Stimulated activated CD8-positive, alpha-beta memory T cell treated with anti-CD3 and anti-CD28 coated beads, Interleukin-7, amount 100 ng/mL, for 48 hours (primary cell): ENCODE measurements at regions not wholly inside any gene's neighbourhood (a gene's known extent, or its start where the extent isn't known, plus 50 kb on each side); places are given as distances from the start of the nearest gene placed in this dataset.

Experiments used
- DNase-seq, 2 donors: peaks; one replicate each; pipeline ENCODE4 v3.0.0-alpha.2; 2020; ENCODE audit warnings: low read depth in 1 of 2; ENCODE audit errors: extremely low read depth in 1 of 2

DNA sequence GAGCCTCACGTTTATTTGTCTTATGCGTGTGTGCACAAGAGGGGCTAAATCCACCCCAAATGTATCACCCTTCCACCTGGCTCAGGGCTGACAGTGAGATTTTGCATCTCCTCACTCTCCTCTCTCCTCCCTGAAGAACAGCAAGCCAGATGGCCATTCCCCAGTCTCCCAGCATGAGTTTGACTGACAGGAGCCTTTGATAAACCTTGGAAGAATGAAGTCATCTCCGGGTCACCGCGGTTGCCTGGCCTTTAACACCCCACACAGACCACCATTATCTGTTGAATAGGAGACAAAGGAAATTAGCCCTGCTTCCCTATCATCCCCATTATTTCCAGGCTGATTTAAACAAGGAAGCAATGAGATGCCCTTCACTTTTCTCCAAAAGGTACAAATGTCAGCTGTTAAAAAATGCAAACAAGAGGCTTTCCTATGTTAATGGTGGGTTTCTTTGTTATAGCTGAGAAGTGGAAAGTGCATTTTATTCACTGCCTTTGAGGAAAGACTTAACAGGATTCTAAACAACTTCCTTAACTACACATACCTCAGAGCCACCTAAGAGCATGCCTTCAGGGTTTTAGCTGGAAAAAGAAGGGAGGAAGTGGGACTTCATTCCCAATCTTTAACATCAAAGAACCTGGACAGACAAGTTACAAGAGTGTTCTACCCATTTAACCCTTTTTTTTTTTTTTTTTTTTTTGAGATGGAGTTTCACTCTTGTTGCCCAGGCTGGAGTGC is 524.8 kb upstream of the ID4 start:
- DNase-seq = no peak

DNA sequence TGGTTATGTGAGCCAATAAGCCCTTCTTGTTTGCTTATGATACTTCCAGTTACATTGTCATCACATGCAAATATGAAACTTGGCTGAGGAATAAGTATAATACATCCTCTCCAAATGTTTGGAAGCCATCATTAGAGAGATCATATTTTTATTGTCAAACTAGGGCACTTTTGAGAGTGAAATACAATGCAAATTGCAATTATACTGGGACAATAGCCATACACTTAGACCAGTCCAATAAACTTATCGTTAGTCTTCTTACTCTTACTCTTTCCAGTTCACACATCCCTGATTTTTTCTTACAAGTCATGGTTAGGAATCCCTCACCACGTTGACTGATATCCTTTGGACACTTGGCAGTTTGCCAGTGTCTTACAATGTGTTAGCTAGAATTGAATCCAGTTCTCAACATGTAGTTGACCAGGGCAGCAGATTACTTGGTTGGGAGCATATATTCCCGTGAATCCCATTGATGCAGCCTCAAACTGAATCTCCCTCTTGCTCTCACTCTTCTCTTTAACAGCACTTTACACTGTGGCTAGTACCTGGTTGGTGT is 519.7 kb upstream of the ID4 start:
- no peak for DNase-seq

DNA sequence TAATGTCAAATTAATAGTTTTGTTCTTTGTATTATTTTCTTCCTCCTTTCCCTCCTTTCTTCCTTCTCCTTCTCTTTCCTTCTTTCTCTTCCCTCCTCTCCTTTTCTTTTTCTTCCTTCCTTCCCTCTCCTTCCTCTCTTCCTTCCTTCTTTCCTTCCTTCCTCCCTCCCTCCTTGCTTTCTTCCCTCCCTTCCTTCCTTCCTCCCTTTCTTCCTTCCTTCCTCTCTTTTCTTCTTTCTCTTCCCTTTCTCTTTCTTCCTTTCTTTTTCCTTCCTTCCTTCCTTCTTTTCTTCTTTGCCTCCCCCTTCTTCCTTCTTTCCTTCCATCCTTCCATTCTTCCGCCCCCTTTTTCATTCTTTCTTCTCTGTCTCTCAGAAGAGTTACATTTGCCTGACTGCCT is 518.2 kb upstream of the ID4 start:
- no peak for DNase-seq

- no peak for DNase-seq
These were observed 517.0 kb upstream of the ID4 start for GRCh38 chr6:19320111-19320581.

- DNase-seq = no peak
These were observed 514.3 kb upstream of the ID4 start for GRCh38 chr6:19322691-19323485.

DNA sequence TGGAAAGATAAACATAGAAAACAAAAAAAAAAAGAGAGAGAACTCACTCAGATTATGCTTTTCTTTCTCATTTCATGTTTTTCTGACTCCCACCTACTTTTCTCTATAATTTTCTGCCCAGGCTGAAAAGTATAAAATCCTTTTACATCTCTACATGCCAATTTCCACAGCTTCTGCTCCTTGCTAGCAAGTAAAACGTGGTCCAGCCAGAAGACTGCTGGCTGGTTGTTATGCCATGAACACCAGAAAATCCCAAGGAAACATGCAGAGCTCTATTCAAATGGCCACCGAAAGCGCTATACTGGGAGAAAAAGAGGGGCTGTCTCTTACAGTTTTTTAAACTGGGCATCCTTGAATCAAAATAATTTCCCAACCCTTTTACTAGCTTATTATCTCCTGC is 512.8 kb upstream of the ID4 start:
- DNase-seq = no peak

DNA sequence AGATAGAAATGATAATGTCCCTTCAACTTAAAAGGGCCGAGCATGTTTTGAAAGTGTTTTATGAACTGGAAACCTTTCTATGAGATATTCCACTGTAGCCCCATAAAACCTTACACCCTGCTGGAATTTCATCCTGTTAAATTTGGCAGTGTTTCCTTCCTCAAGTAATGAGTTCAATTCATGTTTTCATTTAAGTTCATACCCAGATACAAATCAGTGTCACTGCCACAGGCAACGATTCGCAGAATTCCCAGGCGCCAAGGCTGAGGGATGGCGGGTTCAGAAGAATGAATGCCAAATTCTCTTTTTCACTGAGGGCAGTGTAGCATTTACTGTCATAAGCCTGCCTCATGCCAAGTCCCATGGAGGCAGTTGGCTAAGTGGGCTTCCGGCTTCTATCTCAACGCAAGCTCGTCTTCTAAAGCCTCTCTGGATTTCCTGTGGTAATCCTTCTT is 511.8 kb upstream of the ID4 start:
- no peak for DNase-seq

DNA sequence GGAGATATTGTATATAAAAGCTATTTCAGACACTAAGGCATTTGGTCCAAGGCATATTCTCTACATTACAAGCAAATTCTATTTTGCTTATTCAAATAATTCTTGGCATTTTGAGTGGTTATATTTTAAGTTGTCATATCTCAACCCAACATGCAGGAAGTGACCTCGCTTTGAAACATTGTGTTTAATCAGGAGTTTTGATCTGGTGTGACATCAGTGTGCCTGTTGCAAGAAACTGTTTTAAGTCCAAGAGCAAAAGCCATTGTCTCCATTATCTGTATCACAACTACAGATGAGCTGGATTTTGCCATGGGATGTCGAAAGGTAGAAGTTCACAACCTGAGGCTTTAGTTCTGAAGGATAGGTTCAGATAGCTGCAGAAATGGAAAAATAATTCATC is 509.9 kb upstream of the ID4 start:
- no peak for DNase-seq

DNA sequence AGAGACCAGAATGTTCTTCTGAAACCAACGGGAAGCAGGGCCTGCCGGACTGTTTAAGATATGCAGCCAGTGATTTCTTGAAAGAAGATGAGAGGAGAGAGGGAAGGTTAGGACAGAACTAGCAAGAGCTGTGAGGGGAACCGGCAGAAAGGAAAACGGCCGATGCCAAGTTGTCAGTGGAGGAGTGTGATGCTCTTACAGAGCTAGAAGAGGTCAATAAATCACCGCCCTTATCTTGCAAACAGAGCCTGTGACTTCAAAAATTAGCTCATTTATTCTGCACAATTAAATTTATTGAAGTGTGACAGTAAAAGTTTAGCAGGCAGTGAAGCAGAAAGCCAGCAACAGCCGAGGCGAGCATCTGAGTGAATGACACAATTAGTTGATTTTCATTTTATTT is 509.5 kb upstream of the ID4 start:
- no peak for DNase-seq

DNA sequence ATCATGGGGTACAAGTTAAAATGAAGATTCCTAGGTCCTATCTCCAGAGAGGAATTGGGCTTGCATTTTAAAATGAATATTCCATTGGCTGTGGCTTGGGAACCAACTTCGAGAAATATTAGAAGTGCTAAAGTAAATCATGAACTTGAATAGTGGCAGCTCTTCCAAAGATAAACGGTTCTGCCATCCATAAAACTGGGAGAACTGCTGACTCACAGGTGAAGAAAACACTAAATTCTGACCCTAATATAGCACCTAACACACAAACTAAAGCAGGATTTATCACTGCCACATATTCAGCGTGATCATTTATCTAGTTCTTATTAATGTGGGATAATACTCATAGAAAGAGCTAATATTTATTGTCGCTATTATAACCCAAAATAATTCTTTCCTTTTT is 508.1 kb upstream of the ID4 start:
- no peak for DNase-seq

GRCh38 chr6:19331089-19331488 is 506.1 kb upstream of the ID4 start:
- DNase-seq = no peak

GRCh38 chr6:19332806-19333460 is 504.2 kb upstream of the ID4 start:
- no peak for DNase-seq

DNA sequence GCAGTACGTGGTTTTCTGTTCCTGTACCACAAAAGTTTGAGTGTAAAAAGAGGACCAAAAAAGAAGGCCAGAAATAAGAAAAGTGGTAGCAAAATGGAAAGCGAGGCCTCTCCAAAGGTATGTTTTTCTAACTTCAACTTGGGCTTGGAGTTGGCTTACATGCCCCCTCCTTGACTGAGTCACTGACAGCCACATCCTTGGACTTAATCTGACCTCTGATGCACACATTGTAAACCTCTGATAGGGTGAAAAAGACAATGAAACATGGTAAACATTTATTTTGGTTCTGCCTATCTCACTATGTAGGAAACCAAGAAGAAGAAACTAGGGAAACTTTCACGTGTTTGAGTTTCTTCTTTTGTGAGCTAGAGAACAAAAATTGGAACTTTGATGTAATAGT is 503.2 kb upstream of the ID4 start:
- no peak for DNase-seq

- no peak for DNase-seq
These were observed 500.6 kb upstream of the ID4 start for GRCh38 chr6:19336579-19336978.

GRCh38 chr6:19337101-19337500 is 500.1 kb upstream of the ID4 start:
- no peak for DNase-seq

- no peak for DNase-seq
These were observed 494.6 kb upstream of the ID4 start for GRCh38 chr6:19342616-19343015.

DNA sequence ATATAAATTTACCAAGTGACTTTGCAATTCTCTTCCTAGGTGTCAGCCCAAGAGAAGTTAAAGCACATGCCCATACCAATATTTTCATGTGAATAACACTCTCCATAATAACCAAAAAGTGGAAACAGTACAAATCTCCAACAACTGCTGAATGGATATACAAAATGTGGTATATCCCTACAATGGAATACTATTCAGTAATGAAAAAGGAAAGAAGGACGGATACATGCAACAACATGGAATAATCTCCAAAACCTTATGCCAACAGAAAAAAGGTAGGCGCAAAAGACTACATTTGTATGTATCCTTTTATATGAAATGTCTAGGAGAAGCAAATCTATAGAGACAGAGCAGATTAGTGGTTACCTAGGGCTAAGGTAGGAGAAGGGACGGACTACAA is 487.7 kb upstream of the ID4 start:
- no peak for DNase-seq

GRCh38 chr6:19354181-19354580 is 483.0 kb upstream of the ID4 start:
- no peak for DNase-seq

- DNase-seq = no peak
These were observed 480.5 kb upstream of the ID4 start for GRCh38 chr6:19356692-19357091.

- DNase-seq = no peak
These were observed 474.8 kb upstream of the ID4 start for GRCh38 chr6:19362396-19362795.

- no peak for DNase-seq
These were observed 468.7 kb upstream of the ID4 start for GRCh38 chr6:19368511-19368910.
